WI38 (cell line): ENCODE measurements at regions not wholly inside any gene's neighbourhood (a gene's known extent, or its start where the extent isn't known, plus 50 kb on each side); places are given as distances from the start of the nearest gene placed in this dataset.
"Not testable (repeated sequence)": the region's sequence is repeated elsewhere in the genome, so short reads cannot be mapped to it uniquely, and the experiment has no call there.

Source experiments
- H3K4me3 ChIP-seq: 2 replicates; pipeline ENCODE4 v1.5.1; 2011; ENCODE audit warnings: low read depth, mild to moderate bottlenecking, control low read depth, low read length
- CTCF ChIP-seq: IDR thresholded peaks from 2 replicates; pipeline ENCODE4 v1.5.1; 2012; ENCODE audit warnings: low read depth, mild to moderate bottlenecking, control low read depth, low read length

- H3K4me3 ChIP-seq: no peak overlapping the region
- no peak for TF ChIP-seq CTCF
Measured at GRCh38 chr12:131230340-131231031, 276.8 kb downstream of the ADGRD1 start.

GRCh38 chr12:131231032-131231980 lies 277.6 kb downstream of the ADGRD1 start:
- no peak overlapping the region for H3K4me3 ChIP-seq
- no peak for TF ChIP-seq CTCF

GRCh38 chr12:131232036-131232435 lies 278.3 kb downstream of the ADGRD1 start:
- TF ChIP-seq CTCF: no peak

GRCh38 chr12:131232872-131233271 lies 279.2 kb downstream of the ADGRD1 start:
- not testable (repeated sequence) for H3K4me3 ChIP-seq

More at GRCh38 chr12:131232036-131232435, 278.3 kb downstream of the ADGRD1 start:
- no peak overlapping the region for H3K4me3 ChIP-seq

- not testable (repeated sequence) for H3K4me3 ChIP-seq
Measured at GRCh38 chr12:131233850-131234789, 280.4 kb downstream of the ADGRD1 start.

- H3K4me3 ChIP-seq: not testable (repeated sequence)
Measured at GRCh38 chr12:131234841-131235271, 281.1 kb downstream of the ADGRD1 start.

GRCh38 chr12:131235871-131236271 lies 282.2 kb downstream of the ADGRD1 start:
- no peak for TF ChIP-seq CTCF
- H3K4me3 ChIP-seq: no peak overlapping the region

GRCh38 chr12:131239384-131240094 lies 285.8 kb downstream of the ADGRD1 start:
- no peak overlapping the region for H3K4me3 ChIP-seq
- no peak for TF ChIP-seq CTCF
